ENCODE measurements at regions not wholly inside any gene's neighbourhood (a gene's known extent, or its start where the extent isn't known, plus 50 kb on each side); places are given as distances from the start of the nearest gene placed in this dataset.

- TF ChIP-seq CTCF (IDR thresholded peaks at IDR 0.05; ENCODE audit: insufficient read depth, low read length, poor library complexity, severe bottlenecking) (no peak), EZH2phosphoT487 (conservative IDR thresholded peaks at IDR 0.05; ENCODE audit: low read length) (no peak)
Observed at GRCh38 chr1:73783352-73783751, 414.6 kb downstream of the LRRIQ3 start.
